Bone marrow (tissue), 2 donors: ENCODE measurements at regions not wholly inside any gene's neighbourhood (a gene's known extent, or its start where the extent isn't known, plus 50 kb on each side); places are given as distances from the start of the nearest gene placed in this dataset.

Experiments
- DNase-seq, 2 donors: peaks; one replicate each; lab custom pipeline; 2025; lab: John Stamatoyannopoulos, UW

- peak in 1 of 2 donors; percentile 10 for DNase-seq
These were observed 51.9 kb upstream of the ALG1L2 start for GRCh38 chr3:130029531-130030289.
